Esophagus muscularis mucosa (tissue), 3 donors: ENCODE measurements at regions not wholly inside any gene's neighbourhood (a gene's known extent, or its start where the extent isn't known, plus 50 kb on each side); places are given as distances from the start of the nearest gene placed in this dataset.

Experiments used
- POLR2A ChIP-seq: fragments of 450-650 bp; IDR thresholded peaks from one replicate; pipeline ENCODE4 v1.6.1; 2017; ENCODE audit warnings: antibody characterized with exemption, moderate library complexity, mild to moderate bottlenecking, low read depth
- POLR2AphosphoS5 ChIP-seq, 2 donors: sonication (generic); formaldehyde crosslinking; IDR thresholded peaks; one replicate each; pipeline ENCODE4 v1.6.1; 2017; ENCODE audit warnings: antibody characterized with exemption in 2 of 2
- TF ChIP-seq, protein P1 (sequence below), 3 experiments: fragments of 200-600 bp in 2 of 3; fragments of 450-650 bp in 1 of 3; sonication (generic) in 2 of 3; IDR thresholded peaks; one replicate each; pipeline ENCODE4 v1.5.1; 2017 to 2019; ENCODE audit warnings: antibody characterized with exemption in 3 of 3, mild to moderate bottlenecking in 2 of 3, moderate library complexity in 1 of 3

DNA sequence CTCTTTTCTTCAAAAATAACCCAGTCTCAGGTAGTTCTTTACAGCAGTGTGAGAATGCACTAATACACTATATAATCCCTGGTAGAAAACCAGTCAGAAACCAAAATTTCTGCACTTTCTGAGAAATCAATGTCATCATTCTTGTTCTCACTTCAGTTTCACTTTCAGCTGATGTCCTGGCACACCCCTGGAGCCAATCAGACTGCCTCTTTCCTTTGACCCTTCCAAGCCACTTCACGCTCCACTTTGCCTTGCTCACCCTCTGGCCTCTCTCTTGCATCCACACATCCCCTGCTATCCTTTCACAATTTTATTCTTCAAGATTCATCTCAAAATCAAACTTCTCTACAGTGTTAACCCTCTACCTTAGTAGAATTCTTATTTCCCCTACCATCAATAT, 181.1 kb downstream of the ASCL1 start:
- TF ChIP-seq, protein P1, sequence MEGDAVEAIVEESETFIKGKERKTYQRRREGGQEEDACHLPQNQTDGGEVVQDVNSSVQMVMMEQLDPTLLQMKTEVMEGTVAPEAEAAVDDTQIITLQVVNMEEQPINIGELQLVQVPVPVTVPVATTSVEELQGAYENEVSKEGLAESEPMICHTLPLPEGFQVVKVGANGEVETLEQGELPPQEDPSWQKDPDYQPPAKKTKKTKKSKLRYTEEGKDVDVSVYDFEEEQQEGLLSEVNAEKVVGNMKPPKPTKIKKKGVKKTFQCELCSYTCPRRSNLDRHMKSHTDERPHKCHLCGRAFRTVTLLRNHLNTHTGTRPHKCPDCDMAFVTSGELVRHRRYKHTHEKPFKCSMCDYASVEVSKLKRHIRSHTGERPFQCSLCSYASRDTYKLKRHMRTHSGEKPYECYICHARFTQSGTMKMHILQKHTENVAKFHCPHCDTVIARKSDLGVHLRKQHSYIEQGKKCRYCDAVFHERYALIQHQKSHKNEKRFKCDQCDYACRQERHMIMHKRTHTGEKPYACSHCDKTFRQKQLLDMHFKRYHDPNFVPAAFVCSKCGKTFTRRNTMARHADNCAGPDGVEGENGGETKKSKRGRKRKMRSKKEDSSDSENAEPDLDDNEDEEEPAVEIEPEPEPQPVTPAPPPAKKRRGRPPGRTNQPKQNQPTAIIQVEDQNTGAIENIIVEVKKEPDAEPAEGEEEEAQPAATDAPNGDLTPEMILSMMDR (IDR thresholded peaks at IDR 0.05), result no peak
- TF ChIP-seq POLR2A (no peak), POLR2AphosphoS5 (IDR thresholded peaks at IDR 0.05) (no peak)
